ENCODE measurements at regions not wholly inside any gene's neighbourhood (a gene's known extent, or its start where the extent isn't known, plus 50 kb on each side); places are given as distances from the start of the nearest gene placed in this dataset.
"Not testable (repeated sequence)": the region's sequence is repeated elsewhere in the genome, so short reads cannot be mapped to it uniquely, and the experiment has no call there.

- H3K27me3 ChIP-seq (ENCODE audit: insufficient read depth, low read length); DNase-seq; H3K4me1 Mint-ChIP-seq; H3K27ac Mint-ChIP-seq; H3K4me3 Mint-ChIP-seq; intact Hi-C loops (cut with micrococcal nuclease); H3K27me3 Mint-ChIP-seq; H3K27ac ChIP-seq (ENCODE audit: low read depth, low read length); H3K36me3 Mint-ChIP-seq; H3K9me3 ChIP-seq (ENCODE audit: control insufficient read depth in 1 of 2, low read length in 2 of 2); H3K4me1 ChIP-seq (ENCODE audit: insufficient read depth, low read length); CTCF ChIA-PET (ENCODE audit: partially characterized antibody); POLR2A ChIA-PET (ENCODE audit: partially characterized antibody); H3K36me3 ChIP-seq (ENCODE audit: insufficient read depth, low read length); H3K4me3 ChIP-seq (ENCODE audit: low read length in 2 of 2): not testable (repeated sequence)
- peaks cover 18 to 66% (median 50%) of the 10 kb centered on the region in 8 donors for H3K9me3 Mint-ChIP-seq
These were observed 4790.1 kb upstream of the OR11H1 start for GRCh38 chr22:10737931-10738330.

DNA sequence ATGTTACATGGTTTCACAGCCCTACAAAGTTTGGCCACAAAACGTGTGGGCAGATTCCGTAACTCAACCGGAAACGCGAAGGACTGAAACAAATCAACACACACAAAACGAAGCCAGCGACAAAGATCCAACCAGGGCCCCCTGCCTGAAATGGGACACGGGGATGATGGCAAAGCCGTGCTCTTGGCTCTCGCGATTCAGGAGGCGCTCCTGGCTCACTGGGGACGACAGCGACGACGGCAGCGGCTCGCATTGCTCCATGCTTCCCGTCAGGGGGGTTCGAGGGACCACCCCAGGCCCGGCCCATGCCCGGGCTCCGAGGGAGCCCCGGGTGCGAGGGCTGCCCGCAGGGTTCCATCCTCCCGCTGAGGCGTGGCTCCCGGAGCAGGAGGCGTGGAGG, 4786.8 kb upstream of the OR11H1 start:
- H3K27me3 ChIP-seq (ENCODE audit: insufficient read depth, low read length) = no peaks in the 10 kb centered on the region
- H3K27ac ChIP-seq (ENCODE audit: low read depth, low read length) = no peak overlapping the region
- ChIA-PET CTCF (ENCODE audit: partially characterized antibody) (no interaction called here), POLR2A (ENCODE audit: partially characterized antibody) (no interaction called here)
- DNase-seq = no peak
- H3K9me3 Mint-ChIP-seq = peaks cover 21 to 71% (median 57%) of the 10 kb centered on the region in 8 donors
- H3K4me1 ChIP-seq (ENCODE audit: insufficient read depth, low read length) = no peaks in the 10 kb centered on the region
- H3K27ac Mint-ChIP-seq = no peak overlapping the region
- H3K9me3 ChIP-seq (ENCODE audit: control insufficient read depth in 1 of 2, low read length in 2 of 2) = no peaks in the 10 kb centered on the region
- intact Hi-C loops (cut with micrococcal nuclease) = no loop called here
- H3K36me3 ChIP-seq (ENCODE audit: insufficient read depth, low read length) = no peaks in the 10 kb centered on the region
- H3K4me1 Mint-ChIP-seq = no peaks in the 10 kb centered on the region
- H3K4me3 ChIP-seq (ENCODE audit: low read length in 2 of 2) = no peak overlapping the region
- H3K36me3 Mint-ChIP-seq = peaks cover 5 to 12% of the 10 kb centered on the region in 2 donors
- H3K27me3 Mint-ChIP-seq = no peaks in the 10 kb centered on the region
- no peak overlapping the region for H3K4me3 Mint-ChIP-seq

- H3K36me3 ChIP-seq (ENCODE audit: insufficient read depth, low read length); H3K27me3 ChIP-seq (ENCODE audit: insufficient read depth, low read length); H3K27ac Mint-ChIP-seq; H3K4me3 ChIP-seq (ENCODE audit: low read length in 2 of 2); POLR2A ChIA-PET (ENCODE audit: partially characterized antibody); DNase-seq; H3K9me3 ChIP-seq (ENCODE audit: control insufficient read depth in 1 of 2, low read length in 2 of 2); H3K27me3 Mint-ChIP-seq; intact Hi-C loops (cut with micrococcal nuclease); H3K4me3 Mint-ChIP-seq; H3K4me1 ChIP-seq (ENCODE audit: insufficient read depth, low read length); H3K27ac ChIP-seq (ENCODE audit: low read depth, low read length); CTCF ChIA-PET (ENCODE audit: partially characterized antibody); H3K4me1 Mint-ChIP-seq: not testable (repeated sequence)
- H3K36me3 Mint-ChIP-seq = peaks cover 5 to 12% of the 10 kb centered on the region in 2 donors
- peaks cover 23 to 74% (median 56%) of the 10 kb centered on the region in 8 donors for H3K9me3 Mint-ChIP-seq
These were observed 4786.0 kb upstream of the OR11H1 start for GRCh38 chr22:10741776-10742630.

DNA sequence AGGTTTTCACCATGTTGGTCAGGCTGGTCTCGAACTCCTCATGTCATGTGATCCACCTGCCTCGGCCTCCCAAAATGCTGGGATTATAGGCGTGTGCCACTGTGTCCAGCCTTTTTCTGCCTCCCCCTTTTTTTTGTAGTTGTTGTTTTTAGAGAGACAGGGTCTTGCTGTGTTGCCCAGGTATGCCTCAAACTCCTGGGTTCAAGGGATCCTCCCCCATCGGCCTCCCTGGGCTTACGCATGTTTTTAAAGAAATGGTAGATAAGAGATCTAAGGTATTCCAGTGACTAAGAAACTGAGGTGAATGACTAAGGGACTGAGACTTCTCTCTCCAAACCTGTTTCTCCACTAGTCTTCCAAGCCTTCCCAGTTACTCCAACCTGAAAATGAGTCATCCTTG, 4781.6 kb upstream of the OR11H1 start:
- H3K9me3 Mint-ChIP-seq = peaks cover 15 to 59% (median 42%) of the 10 kb centered on the region in 8 donors
- H3K4me1 ChIP-seq (ENCODE audit: insufficient read depth, low read length); H3K9me3 ChIP-seq (ENCODE audit: control insufficient read depth in 1 of 2, low read length in 2 of 2); POLR2A ChIA-PET (ENCODE audit: partially characterized antibody); intact Hi-C loops (cut with micrococcal nuclease); H3K27ac Mint-ChIP-seq; H3K4me3 ChIP-seq (ENCODE audit: low read length in 2 of 2); H3K27ac ChIP-seq (ENCODE audit: low read depth, low read length); H3K4me3 Mint-ChIP-seq; DNase-seq; H3K27me3 Mint-ChIP-seq; H3K4me1 Mint-ChIP-seq; CTCF ChIA-PET (ENCODE audit: partially characterized antibody); H3K36me3 ChIP-seq (ENCODE audit: insufficient read depth, low read length); H3K27me3 ChIP-seq (ENCODE audit: insufficient read depth, low read length): not testable (repeated sequence)
- H3K36me3 Mint-ChIP-seq = peaks cover 5 to 10% of the 10 kb centered on the region in 2 donors

DNA sequence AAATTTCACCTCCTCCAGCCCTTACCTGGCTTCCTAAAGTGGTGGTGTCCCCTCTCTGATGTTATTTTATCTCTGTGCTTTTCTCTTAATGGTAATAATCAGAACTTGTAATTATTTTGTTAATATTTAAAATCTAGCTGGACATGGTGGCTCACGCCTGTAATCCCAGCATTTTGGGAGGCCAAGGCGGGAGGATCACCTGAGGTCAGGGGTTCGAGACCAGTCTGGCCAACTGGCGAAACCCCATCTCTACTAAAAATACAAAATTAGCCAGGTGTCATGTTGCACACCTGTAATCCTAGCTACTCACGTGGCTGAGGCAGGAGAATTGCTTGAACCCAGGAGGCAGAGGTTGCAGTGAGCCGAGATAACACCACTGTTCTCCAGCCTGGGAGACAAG, 4780.8 kb upstream of the OR11H1 start:
- Mint-ChIP-seq H3K9me3 (peaks cover 15 to 60% (median 41%) of the 10 kb centered on the region in 8 donors), H3K36me3 (peaks cover 5 to 10% of the 10 kb centered on the region in 2 donors)
- H3K9me3 ChIP-seq (ENCODE audit: control insufficient read depth in 1 of 2, low read length in 2 of 2); CTCF ChIA-PET (ENCODE audit: partially characterized antibody); H3K4me1 Mint-ChIP-seq; H3K4me3 Mint-ChIP-seq; H3K27ac Mint-ChIP-seq; DNase-seq; H3K4me3 ChIP-seq (ENCODE audit: low read length in 2 of 2); H3K27ac ChIP-seq (ENCODE audit: low read depth, low read length); H3K4me1 ChIP-seq (ENCODE audit: insufficient read depth, low read length); H3K27me3 ChIP-seq (ENCODE audit: insufficient read depth, low read length); intact Hi-C loops (cut with micrococcal nuclease); POLR2A ChIA-PET (ENCODE audit: partially characterized antibody); H3K27me3 Mint-ChIP-seq; H3K36me3 ChIP-seq (ENCODE audit: insufficient read depth, low read length): not testable (repeated sequence)

DNA sequence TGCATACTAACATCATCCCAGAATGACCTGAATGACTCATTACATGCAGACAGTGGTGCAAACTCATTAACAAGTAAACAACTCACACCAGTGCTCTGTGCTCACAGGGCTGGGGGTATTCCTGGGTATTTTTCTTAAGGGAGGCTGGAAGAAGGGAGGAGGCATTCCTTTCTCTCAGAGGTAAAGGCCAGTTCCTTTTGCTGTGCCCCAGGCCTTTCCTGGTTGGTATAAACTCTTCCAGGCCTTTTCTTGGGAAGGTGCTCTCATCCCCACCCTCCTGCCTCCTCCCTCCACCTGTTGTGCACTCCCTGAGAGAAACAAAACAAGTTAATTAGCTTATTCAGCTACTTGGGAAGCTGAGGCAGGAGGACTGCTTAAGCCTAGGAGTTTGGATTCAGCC, 4779.2 kb upstream of the OR11H1 start:
- H3K27ac Mint-ChIP-seq; H3K36me3 ChIP-seq (ENCODE audit: insufficient read depth, low read length); DNase-seq; H3K27ac ChIP-seq (ENCODE audit: low read depth, low read length); CTCF ChIA-PET (ENCODE audit: partially characterized antibody); H3K4me1 Mint-ChIP-seq; H3K27me3 Mint-ChIP-seq; H3K9me3 ChIP-seq (ENCODE audit: control insufficient read depth in 1 of 2, low read length in 2 of 2); intact Hi-C loops (cut with micrococcal nuclease); H3K36me3 Mint-ChIP-seq; H3K4me3 Mint-ChIP-seq; POLR2A ChIA-PET (ENCODE audit: partially characterized antibody); H3K4me3 ChIP-seq (ENCODE audit: low read length in 2 of 2); H3K27me3 ChIP-seq (ENCODE audit: insufficient read depth, low read length); H3K4me1 ChIP-seq (ENCODE audit: insufficient read depth, low read length): not testable (repeated sequence)
- peaks cover 12 to 56% (median 32%) of the 10 kb centered on the region in 8 donors for H3K9me3 Mint-ChIP-seq

DNA sequence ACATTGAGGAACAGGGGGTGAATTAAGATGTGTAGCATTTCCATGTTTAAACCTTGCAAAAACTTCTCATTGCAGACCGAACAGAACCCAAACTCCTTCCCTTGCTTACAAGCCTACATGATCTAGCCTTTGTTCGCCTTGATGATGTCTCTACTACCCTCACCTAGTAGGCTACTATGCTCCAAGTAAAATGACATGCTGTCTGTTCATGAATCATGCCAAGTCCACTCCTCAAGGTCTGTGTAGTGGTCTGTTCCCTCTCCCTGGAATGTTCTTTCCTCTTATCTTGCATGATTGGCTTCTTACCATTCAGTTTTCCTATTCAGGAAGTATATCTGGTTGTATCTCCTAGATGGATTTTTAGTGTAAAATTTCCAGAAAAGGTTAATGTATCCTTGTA, 4778.6 kb upstream of the OR11H1 start:
- peaks cover 10 to 57% (median 32%) of the 10 kb centered on the region in 8 donors for H3K9me3 Mint-ChIP-seq
- H3K27ac Mint-ChIP-seq; intact Hi-C loops (cut with micrococcal nuclease); H3K27ac ChIP-seq (ENCODE audit: low read depth, low read length); H3K36me3 ChIP-seq (ENCODE audit: insufficient read depth, low read length); DNase-seq; CTCF ChIA-PET (ENCODE audit: partially characterized antibody); H3K27me3 Mint-ChIP-seq; H3K9me3 ChIP-seq (ENCODE audit: control insufficient read depth in 1 of 2, low read length in 2 of 2); H3K4me1 ChIP-seq (ENCODE audit: insufficient read depth, low read length); H3K4me3 Mint-ChIP-seq; H3K4me3 ChIP-seq (ENCODE audit: low read length in 2 of 2); H3K27me3 ChIP-seq (ENCODE audit: insufficient read depth, low read length); POLR2A ChIA-PET (ENCODE audit: partially characterized antibody); H3K4me1 Mint-ChIP-seq; H3K36me3 Mint-ChIP-seq: not testable (repeated sequence)

- DNase-seq; POLR2A ChIA-PET (ENCODE audit: partially characterized antibody); H3K27ac ChIP-seq (ENCODE audit: low read depth, low read length); H3K4me1 ChIP-seq (ENCODE audit: insufficient read depth, low read length); CTCF ChIA-PET (ENCODE audit: partially characterized antibody); H3K27me3 Mint-ChIP-seq; H3K9me3 ChIP-seq (ENCODE audit: control insufficient read depth in 1 of 2, low read length in 2 of 2); H3K36me3 Mint-ChIP-seq; H3K36me3 ChIP-seq (ENCODE audit: insufficient read depth, low read length); H3K4me3 Mint-ChIP-seq; intact Hi-C loops (cut with micrococcal nuclease); H3K27ac Mint-ChIP-seq; H3K4me3 ChIP-seq (ENCODE audit: low read length in 2 of 2); H3K4me1 Mint-ChIP-seq; H3K27me3 ChIP-seq (ENCODE audit: insufficient read depth, low read length): not testable (repeated sequence)
- H3K9me3 Mint-ChIP-seq = peaks cover 9 to 65% (median 36%) of the 10 kb centered on the region in 8 donors
These were observed 4774.4 kb upstream of the OR11H1 start for GRCh38 chr22:10753566-10753965.
